ENCODE measurements at regions not wholly inside any gene's neighbourhood (a gene's known extent, or its start where the extent isn't known, plus 50 kb on each side); places are given as distances from the start of the nearest gene placed in this dataset.

- TF ChIP-seq POLR2AphosphoS5 (IDR thresholded peaks at IDR 0.05; ENCODE audit: low read depth): no peak
- TF ChIP-seq CTCF (conservative IDR thresholded peaks at IDR 0.05; ENCODE audit: low read depth in 2 of 2): no peak
These were observed 452.0 kb downstream of the MFSD1 start for GRCh38 chr3:159253860-159254259.
